HG03095 (cell line): ENCODE measurements at regions not wholly inside any gene's neighbourhood (a gene's known extent, or its start where the extent isn't known, plus 50 kb on each side); places are given as distances from the start of the nearest gene placed in this dataset.
"Not testable (repeated sequence)": the region's sequence is repeated elsewhere in the genome, so short reads cannot be mapped to it uniquely, and the experiment has no call there.

Source experiments
- ATAC-seq: cut with Tn5 transposase; IDR thresholded peaks from one replicate; pipeline ENCODE4 v1.9.1; 2021; ENCODE audit warnings: moderate library complexity; ENCODE audit not compliant: unreplicated experiment

- ATAC-seq: no peak
Observed at GRCh38 chr2:144825331-144826020, 305.6 kb upstream of the ZEB2 start.

GRCh38 chr2:144824306-144825080 is 304.6 kb upstream of the ZEB2 start:
- ATAC-seq: no peak

GRCh38 chr2:144822966-144823365 is 303.0 kb upstream of the ZEB2 start:
- ATAC-seq: no peak

DNA sequence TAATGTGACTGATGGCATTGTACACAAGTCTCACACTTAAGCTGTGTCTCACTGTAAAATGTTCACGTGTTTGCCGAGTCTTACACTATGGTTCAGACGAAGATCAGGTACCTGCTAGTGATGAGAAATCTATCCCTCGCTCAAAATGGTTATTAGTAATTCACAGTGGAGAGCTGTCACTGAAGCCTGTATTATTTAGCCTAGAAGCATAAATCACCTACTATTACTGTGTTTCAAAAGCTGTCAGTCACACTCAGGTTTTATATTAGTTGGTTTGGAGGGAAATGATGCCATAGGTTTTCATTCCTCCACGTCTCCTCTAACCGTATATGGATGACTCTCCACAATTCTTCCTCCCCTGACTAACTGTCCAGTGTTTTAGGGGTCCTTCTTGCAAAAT is 292.4 kb upstream of the ZEB2 start:
- ATAC-seq: no peak

DNA sequence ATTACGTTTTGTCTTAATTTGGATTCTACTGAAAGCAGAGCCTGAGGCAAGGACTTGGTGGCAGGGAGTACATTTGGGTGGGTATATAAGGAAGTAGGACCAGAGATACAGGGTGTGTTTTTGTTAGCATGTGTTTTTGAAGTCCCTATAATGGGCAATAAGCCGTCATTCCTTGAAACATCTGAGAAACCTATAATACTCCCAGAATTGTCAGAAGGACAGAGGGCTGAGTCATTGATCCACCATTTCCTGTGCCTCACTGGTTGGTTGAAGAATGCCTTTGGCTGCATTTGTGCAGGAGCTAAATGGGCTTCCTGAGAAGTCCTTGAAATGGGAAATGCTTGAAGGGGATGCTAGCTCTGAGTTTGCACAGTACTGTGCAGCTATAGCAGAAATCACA is 281.8 kb upstream of the ZEB2 start:
- no peak for ATAC-seq

- no peak for ATAC-seq
Observed at GRCh38 chr2:144801325-144801724, 281.4 kb upstream of the ZEB2 start.

GRCh38 chr2:144798989-144799388 is 279.1 kb upstream of the ZEB2 start:
- no peak for ATAC-seq

GRCh38 chr2:144798034-144798433 is 278.1 kb upstream of the ZEB2 start:
- no peak for ATAC-seq

- ATAC-seq: no peak
Observed at GRCh38 chr2:144796936-144797335, 277.0 kb upstream of the ZEB2 start.

GRCh38 chr2:144796164-144796563 is 276.2 kb upstream of the ZEB2 start:
- no peak for ATAC-seq

GRCh38 chr2:144785253-144785652 is 265.3 kb upstream of the ZEB2 start:
- ATAC-seq: no peak

DNA sequence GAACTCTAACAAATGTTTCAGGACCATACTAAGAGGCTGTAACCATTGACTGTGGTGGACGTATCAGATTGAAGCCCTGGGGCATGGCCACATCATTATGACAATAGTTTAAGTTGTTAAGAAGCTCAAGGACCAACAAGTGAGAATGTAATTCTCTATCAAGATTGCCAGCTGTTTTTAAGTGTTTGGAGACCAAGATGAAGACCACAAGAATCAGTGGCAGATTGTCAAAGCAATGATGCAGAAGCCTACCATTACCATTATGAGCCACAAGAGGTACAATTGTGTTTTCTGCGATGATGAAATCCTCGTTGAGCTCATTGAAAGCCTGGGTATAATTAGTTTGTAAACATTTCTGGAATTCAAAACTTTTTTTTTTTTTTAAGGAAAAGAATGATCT is 261.1 kb upstream of the ZEB2 start:
- ATAC-seq: no peak

DNA sequence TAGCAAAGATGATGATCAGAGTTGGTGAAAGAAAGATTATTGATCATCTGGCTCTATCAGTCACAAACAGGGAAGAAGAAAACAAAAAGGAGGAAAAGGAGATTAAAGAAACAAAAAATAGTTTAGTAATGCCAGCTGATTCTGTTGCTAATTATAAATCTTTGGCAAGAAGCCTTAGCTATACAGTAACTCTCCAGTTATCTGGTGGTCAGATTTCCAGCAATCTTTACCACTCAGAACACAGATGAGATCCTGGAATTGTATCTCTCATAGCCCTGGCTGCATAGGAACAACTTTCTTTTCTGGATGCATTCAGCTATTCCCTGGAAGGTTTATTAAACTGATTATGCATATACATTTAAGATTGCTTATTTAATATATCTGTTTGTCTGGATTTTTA is 256.8 kb upstream of the ZEB2 start:
- ATAC-seq: no peak

DNA sequence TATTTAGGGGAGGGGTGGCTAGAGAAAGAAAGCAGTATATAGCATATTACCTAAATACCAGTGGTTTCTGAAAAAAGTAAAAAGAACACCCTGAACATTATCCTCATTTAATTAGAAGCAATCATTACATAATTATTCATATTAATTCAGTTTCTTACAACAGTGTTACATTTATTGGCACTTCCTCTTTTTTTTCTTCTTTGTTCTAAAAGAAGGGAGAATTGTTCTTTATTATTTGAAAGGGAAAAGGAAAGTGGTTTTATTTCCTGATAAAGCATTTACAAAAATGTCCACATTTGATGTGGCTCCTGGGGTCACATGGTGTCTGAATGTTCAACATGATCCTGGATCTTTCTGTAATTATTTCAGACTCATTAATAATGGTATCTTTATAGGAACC is 254.9 kb upstream of the ZEB2 start:
- no peak for ATAC-seq

DNA sequence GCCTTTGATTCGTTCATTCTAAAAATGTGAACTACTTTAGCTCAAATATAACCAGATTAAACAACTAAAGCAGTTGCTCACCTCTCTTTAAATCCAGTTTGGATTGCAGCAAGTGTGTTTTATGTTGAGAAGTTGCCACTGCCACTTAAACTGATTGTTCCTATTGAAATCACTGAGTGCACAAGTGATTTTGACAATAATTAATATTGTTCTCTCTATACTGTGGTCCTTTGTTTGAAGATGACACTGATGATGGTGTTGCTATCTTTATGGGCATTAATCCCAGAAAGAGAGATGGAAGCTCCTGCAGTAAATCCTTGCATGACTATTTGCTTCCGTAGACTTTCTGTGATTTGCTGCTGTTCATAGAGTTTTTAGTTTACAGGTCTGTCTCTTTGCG is 251.4 kb upstream of the ZEB2 start:
- no peak for ATAC-seq

DNA sequence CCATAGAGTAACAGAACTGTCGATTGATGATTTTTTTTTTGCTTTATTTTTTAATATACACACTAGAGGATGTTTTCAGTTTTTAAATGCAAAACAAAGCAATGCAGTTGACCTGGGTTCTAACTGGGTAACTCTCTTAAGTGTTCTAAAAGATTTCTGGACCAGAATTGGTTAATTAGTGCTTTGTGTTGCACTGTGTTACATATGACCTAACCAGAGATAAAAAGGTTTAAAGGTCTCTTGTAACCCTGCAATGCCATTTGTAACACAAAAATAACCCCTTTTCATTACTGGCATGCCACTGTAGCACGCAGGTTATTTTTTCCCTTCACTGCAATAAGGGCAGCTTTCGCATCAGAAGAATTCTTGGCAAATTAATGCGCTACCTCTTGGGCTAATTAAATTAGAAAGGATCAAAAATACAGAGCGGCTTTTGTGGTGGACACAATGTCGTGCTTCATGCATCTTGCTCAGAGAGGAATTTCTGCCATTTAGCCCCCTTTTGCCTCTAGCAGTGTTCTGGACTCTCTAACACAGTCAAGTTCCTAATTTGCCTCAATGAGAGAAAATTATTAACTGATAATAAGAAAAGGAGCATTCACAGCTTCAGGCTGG is 250.8 kb upstream of the ZEB2 start:
- no peak for ATAC-seq

- not testable (repeated sequence) for ATAC-seq
Observed at GRCh38 chr2:144760939-144761338, 241.0 kb upstream of the ZEB2 start.

DNA sequence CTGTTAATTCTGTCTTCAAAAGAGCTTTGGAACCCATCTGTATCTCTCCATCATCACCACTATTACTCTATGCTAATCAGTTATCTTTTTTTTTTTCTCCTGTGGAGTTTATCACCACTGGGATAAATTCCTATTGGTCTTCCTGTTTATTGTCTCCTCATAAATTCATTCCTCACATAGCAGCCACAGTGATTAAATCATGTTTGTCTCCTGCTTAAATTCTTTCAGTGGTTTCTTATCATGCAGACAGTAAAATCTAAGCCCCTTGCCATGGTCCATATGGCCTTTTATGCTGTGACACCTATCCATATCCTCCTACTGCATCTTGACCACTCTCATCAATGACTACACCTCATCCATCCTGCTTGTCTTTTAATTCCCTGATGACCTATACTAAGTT is 239.8 kb upstream of the ZEB2 start:
- no peak for ATAC-seq

DNA sequence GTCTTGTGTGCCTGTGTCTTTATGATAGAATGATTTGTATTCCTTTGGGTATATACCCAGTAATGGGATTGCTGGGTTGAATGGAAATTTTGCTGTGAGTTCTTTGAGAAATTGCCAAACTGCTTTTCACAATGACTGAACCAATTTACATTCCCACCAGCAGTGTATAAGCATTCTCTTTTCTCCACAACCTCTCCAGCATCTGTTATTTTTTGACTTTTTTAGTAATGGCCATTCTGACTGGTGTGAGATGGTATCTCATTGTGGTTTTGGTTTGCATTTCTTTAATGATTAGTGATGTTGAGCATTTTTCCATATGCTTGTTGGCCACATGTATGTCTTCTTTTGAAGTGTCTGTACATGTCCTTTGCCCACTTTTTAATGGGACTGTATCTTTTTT is 238.3 kb upstream of the ZEB2 start:
- ATAC-seq: not testable (repeated sequence)

GRCh38 chr2:144753416-144753815 is 233.5 kb upstream of the ZEB2 start:
- ATAC-seq: no peak

GRCh38 chr2:144751142-144751905 is 231.4 kb upstream of the ZEB2 start:
- ATAC-seq: no peak
